Right ventricle myocardium inferior (tissue), 1 donor: ENCODE measurements at regions not wholly inside any gene's neighbourhood (a gene's known extent, or its start where the extent isn't known, plus 50 kb on each side); places are given as distances from the start of the nearest gene placed in this dataset.

Experiments used
- ATAC-seq: fragments of 200-7000 bp; cut with Tn5 transposase; one replicate; pipeline ENCODE4 v1.9.1; 2020; ENCODE audit warnings: mild to moderate bottlenecking, moderate library complexity
- DNase-seq: peaks from one replicate; pipeline ENCODE4 v3.0.0; 2021; ENCODE audit errors: missing footprints
- intact Hi-C: fragments of 100-400 bp; cut with DNase I; formaldehyde crosslinking; loops from one replicate; pipeline ENCODE4 v1.11.0; 2022
- donor health status: DM: no; HTN: yes; CAD: no; lungs with severe emphysema.

DNA sequence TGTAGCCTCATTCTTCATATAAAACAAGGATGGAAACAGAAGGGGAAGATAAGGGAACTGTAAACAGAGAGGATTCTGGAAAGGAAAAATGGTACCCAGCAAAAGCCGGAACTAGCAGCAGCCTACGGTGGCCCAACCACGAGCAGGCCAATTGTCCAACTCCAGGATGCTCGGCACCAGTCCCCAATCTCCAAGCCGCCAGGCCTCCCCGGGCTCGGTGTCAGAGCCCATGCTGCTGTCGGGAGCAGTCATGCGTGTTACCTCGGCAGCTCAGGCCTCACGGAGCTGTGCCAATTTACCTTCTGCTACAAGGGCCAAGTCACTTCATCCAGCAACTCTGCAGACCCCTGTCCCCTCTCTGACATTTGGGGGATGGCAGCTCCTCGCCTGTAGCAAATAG, 130.8 kb downstream of the ZBTB18 start:
- ATAC-seq (no peak), DNase-seq (no peak)
- intact Hi-C loops, result no loop called here

DNA sequence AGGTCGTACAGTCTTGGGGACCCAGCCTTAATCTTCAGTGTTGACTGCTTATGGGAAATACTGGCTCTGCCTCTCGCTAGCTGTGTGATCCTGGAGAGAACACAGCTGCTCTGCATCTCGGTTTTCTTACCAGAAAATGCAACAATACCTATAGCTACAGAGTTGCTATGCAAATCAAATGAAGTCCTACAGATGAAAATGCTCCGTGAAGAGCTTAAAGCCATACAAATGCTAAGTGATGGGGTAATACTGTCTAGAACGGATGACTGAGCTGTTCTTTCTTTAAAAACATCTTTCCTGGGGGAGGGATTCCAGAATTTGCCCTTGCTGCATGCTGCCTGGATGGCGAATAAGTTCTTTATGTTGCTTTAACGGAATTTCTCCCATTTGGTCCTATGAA, 132.0 kb downstream of the ZBTB18 start:
- intact Hi-C loops, result no loop called here
- DNase-seq (no peak), ATAC-seq (no peak)

DNA sequence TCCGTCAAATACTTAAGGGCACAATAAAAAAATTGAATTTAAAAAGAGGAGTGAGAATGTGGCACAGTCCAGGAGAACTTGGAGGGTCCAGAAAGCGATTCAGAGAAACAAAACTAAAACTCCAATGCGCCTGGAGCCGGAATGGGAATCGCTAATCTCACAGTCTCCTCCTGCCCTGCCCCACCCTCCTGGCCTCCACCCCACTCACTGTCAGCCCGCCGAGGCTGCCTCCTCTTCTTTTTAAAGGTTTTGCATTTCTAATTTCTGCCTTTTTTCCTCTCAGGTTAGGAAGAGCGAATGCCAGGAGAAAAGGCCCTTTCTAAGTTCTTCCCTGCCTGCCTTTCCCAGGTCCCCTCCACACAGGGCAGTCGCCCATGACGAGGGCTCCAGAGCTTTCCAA, 135.3 kb downstream of the ZBTB18 start:
- intact Hi-C loops, result no loop called here
- ATAC-seq (no peak), DNase-seq (no peak)

DNA sequence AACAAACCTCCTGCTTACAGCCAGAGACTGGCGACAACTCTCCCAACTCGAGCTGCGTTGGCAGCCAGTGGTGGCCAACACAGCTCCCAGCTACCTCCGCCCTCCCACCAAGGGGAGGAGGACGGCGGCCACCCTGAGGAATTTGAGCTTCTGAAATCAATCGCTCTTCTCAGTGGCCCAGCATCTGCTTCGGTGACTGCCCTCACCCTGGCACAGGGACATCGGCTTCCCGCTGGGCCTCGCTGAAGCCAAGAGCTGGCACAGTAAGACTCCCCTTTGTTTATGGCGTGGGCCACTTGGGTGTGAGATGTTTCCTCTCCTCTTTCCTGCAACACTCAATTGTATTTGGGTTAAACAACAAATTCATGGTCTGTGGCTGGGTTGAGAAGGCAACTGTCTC, 136.2 kb downstream of the ZBTB18 start:
- intact Hi-C loops, result no loop called here
- ATAC-seq (no peak), DNase-seq (no peak)

DNA sequence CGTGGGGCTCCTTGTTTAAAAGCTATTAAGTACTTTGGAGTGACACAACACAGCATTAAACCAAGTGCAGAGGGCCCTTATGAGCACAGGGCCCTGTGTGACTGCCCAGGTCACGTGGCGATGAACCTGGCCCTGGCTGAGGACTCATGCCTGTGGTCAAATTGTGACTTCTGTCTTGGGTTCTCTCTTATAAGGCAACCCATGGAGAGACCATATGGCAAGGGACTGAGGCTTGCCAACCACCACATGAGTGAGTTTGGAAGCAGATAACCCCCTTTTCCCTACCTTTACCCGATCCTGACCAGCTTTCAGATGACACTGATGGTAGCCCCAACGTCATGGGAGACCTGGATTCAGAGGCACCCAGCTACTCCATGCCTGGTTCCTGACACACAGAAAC, 140.5 kb downstream of the ZBTB18 start:
- ATAC-seq (no peak), DNase-seq (no peak)
- intact Hi-C loops, result no loop called here

DNA sequence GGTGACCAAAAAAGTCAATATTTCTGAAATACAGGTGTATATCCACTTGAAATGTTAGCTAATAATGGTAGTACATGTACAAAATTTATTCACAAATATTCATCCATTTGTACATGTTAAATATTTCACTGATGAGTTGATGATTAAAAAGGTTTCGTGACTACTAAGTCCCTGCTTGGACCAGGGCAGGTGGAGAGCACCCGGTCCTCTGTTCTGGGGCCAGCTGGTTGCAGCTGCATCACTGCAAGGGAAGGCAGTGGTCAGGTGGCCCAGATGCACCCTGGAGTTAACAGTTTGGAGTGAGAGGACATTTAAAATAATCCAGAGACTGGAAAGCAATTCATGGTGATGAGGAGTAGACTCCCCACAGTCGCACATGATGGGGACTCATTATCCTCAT, 141.2 kb downstream of the ZBTB18 start:
- intact Hi-C loops, result no loop called here
- DNase-seq (no peak), ATAC-seq (no peak)

DNA sequence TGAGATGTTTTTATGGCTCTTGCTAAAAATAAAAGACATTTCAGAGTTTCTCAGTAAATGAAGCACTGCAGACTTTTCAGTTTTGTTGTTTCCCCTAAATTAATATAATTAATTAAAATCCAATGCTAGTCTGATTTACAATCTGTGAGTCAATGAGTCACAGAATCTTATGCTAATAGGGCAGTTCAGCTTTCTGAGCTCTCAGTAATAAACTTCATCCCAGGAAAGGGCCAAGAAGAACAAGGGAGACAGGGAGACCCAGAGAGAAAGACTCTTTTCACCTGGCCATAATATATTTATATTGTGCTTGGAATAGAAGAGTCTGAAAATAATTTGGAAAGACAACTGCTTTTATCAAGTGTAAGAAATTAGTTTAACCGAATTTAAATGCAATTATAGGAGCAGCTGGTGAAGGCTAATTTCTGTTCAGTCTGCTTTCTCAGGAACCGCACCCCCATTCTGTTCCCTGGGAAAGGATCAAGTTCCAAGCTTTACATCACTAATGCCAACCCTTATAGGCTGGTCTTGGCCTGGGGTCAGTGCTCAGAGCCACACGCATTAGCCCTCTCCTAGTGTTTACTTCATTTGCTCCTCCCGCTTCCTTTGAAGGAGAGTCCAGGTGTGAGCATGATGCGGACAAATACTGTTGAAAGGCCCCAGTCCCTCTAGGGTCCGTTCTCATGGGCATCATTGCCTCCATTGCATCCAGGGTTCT, 145.6 kb downstream of the ZBTB18 start:
- ATAC-seq, result no peak
- intact Hi-C loops, result no loop called here
- DNase-seq, result no peak

DNA sequence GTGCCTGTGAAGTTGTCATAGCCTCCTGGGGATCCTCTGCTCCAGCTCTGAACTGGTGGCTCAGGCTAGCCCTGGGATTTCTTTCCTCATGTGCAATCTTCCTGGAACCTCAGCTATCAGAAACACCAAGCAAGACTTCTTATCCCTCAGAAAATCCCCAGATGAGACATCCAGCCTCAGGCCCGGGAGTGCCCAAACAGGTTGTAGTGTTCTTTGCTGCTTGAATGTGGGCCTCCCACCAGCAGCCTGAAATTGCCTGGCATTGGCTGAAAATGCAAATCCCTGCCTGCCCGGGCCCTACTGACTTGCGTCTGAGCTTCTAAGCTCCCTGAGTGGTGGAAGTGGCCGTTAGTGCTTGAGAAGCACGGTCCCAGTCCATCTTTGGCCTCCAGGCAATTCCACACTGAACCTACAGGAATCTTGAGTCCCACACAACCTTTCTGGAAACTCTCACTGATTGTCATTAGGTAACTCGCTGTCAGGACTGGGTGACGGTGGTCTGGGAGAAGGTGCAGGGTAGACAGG, 146.8 kb downstream of the ZBTB18 start:
- ATAC-seq (no peak), DNase-seq (no peak)
- intact Hi-C loops, result no loop called here

DNA sequence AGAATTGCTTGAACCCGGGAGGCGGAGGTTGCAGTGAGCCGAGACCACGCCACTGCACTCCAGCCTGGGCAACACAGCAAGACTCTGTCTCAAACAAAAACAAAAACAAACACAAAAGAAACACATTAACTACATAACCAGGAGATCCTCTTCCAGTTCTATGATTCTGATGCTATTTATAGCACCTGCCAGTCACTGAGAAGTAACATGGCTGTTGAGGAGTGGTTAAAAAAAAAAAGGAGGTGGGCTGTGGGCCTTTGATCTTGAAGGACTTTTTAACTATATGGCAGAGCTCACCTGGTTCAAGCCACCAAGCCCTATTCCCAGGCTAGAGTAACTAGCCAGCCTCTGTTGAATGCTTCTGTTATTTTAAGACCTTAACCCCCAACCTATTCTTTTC, 148.8 kb downstream of the ZBTB18 start:
- ATAC-seq (no peak), DNase-seq (no peak)
- intact Hi-C loops, result no loop called here

DNA sequence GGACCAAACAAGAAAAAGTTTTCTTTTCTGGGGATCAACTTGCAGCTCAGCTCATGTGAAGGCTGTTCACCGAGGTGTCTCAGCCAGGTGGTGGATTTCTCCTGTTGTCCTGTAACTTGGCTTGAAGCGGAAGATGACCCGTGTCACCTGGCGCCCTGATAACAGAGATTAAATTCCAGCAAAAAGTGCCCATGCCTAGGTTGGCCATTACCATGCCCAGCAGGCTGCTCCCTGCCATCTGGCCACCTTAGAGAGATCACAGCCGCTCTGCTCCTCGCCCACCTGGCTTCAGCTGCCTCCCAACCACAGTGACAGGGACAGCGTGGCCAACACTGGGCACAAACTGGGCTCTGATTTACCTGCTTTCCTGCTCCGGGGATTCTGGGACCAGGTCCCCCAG, 149.5 kb downstream of the ZBTB18 start:
- DNase-seq (no peak), ATAC-seq (no peak)
- intact Hi-C loops, result no loop called here

DNA sequence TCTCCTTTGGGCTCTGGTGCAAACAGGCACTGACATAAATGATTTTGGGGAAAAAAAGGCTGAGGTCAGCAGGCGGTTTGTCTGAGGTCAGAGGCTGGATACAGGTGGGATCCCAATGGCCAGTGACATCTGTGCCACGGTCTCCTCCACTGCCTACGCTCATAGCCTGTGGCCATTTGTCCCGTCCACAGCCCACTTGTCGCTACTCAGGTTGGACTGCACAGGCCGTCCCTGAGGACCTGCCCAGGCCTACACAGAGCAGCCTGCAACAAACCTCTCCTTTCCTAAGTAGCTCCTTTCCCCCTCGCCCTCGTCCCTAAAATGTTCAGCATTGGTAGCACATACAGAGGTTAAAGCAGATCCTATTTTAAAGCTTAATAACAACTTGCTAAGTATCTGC, 150.7 kb downstream of the ZBTB18 start:
- intact Hi-C loops, result no loop called here
- ATAC-seq (no peak), DNase-seq (no peak)

DNA sequence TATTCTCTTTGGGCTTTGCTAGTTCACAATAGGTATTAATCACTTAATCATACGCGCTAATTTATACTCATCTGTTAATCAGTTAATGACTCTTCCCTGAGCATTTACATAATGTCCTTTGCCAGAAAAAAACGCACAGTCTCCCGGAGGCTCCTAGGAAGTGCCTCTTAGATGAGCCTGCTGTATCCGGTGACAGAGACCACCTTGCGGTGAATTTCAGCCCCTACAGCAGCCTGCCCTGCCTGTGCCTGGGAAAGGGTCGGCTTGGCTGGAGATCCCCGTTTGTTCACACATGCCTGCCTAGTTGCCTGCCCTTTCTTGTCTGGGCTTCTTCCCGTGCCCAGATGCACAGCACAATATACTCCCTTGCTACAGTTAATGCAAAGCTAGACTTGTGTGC, 152.9 kb downstream of the ZBTB18 start:
- intact Hi-C loops, result no loop called here
- no peak for ATAC-seq
- DNase-seq, result no peak

DNA sequence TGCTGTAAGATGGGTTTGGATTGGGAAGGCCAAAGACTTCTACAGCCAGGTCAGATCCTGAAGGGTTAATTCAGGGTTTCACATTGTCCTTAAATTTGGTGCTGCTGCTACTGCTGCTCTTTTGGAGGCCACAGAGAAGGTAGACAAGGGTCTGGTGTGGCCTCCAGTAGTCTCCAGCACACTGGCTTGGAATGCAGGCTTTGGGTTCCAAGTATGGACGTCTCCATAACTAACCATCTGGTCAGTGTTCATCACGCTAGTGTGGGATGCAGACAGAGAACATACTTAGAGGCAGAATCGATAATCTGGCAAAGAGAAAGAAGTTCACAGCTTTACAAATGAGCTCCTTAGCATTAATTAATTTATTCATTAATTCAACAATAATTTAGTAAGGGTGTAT, 154.1 kb downstream of the ZBTB18 start:
- intact Hi-C loops, result no loop called here
- ATAC-seq (no peak), DNase-seq (no peak)

DNA sequence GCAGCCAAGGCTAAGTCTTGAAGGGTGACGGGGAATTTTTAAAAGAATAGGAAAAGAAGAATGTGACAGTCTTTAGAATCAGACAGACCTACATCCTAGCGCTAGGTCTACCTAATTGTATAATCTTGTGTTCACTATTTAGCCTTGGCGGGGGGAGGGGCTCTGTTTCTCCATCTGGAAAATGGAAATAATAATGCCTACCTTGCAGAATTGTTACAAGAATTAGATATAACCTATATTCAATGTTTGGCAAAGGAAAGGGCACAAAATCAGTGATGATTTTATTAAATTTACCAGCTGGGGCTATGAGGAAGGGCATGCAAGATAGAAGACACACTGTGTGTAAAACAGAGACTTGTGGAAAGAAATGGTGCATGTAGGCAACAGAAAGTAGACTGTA, 154.8 kb downstream of the ZBTB18 start:
- intact Hi-C loops, result no loop called here
- DNase-seq, result no peak
- no peak for ATAC-seq

DNA sequence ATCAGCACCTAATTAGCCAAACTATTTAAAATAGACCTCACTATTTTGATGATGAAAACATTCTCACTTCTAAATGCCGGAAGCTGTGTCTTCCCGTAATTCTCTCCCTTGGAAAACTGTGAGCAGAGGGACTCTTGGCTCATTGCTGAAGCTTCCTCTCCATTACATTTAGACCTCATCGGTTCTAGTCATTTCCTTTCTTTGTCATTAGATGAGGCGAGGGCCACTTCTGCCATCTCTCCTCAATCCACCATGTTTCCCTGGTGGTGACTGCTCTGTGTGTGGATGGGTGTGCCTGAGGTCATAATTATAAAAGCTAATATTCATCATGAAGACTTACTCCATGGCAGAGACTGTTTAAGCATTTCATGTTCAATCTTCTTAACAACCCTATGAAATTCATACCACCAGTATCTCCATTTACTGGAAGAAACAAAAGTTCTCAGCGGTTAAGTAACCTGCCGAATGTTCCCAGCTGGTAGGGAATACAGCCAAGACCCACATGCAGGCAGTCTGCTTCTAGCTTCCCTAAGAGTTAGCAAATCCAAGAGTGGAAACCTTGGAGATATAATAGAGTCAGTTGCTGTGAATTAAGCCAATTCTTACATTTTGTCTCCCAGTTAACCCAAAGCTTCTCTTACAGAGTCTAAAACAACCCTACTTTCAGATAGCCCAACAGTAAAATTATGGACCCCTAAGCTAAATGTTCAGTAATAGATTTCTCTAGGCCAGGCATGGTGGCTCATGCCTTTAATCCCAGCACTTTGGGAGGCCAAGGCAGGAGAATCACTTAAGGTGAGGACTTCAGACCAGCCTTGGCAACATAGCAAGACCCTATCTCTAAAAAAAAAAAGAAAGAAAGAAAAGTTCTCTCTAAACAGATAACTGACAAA, 156.2 kb downstream of the ZBTB18 start:
- intact Hi-C loops, result no loop called here
- DNase-seq (no peak), ATAC-seq (peak; percentile 67)

DNA sequence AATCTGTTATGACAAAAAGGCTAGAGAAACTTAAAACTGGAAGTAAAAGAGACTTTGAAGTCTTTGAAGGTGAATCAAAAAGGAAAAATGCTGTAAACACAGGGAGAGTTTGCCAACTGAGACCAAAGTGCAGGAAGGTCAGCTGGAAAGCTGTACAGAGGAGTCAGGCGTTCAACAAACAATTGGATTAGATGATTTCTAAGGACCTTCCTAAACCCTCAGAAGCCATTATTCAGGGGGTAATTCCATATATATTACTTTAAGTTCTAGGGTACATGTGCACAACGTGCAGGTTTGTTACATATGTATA, 156.8 kb downstream of the ZBTB18 start:
- intact Hi-C loops, result no loop called here
- DNase-seq (no peak), ATAC-seq (no peak)

DNA sequence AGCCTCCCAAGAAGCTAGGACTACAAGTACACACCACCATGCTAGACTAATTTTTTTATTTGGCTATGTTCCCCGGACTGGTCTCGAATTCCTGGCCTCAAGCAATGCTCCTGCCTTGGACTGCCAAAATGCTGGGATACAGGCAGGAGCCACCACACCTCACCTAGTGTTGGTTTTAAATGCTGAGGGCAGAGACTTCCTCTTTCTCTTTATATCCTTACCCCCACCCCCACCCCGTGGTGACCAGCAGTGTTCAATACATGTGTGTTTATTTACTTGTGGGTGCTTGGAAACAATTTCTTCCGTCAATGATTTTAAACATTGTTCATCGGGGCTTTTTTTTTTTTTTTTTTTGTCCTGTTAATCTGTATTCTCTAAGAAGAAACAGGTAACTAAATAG, 158.9 kb downstream of the ZBTB18 start:
- intact Hi-C loops, result no loop called here
- DNase-seq (no peak), ATAC-seq (no peak)

DNA sequence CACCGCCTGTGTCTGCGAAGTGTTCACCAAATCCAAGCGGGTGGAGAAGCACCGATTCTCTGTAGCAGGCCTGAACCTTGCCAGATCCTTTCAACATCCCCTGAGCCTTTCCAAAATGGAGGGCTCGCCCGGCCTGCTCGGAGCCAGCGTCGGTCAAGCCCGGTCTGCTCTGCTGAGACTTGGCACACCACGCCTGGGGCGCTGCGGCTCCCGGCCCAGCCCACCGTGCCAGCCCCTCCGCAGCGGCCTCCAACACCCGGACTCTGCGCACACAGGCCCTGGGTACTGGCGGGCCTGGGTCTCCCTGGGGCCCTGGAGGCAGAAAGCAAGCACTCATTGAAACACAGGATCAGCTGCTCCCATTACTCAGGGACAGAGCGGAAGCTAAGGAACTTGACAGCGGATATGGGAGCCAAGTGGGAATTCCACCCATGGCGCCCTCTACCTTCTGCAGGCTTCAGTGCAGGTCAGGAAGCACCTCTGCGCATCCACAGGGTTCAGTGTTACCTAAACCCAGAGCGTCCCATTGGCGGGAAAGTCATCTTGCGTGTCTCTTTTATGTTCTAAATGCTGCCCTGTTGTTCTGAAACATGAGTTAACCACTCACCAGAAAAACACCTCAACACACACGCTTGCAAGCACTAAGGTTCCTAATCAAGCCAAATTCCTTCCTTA, 159.9 kb downstream of the ZBTB18 start:
- no peak for DNase-seq
- ATAC-seq, result no peak
- intact Hi-C loops, result no loop called here

DNA sequence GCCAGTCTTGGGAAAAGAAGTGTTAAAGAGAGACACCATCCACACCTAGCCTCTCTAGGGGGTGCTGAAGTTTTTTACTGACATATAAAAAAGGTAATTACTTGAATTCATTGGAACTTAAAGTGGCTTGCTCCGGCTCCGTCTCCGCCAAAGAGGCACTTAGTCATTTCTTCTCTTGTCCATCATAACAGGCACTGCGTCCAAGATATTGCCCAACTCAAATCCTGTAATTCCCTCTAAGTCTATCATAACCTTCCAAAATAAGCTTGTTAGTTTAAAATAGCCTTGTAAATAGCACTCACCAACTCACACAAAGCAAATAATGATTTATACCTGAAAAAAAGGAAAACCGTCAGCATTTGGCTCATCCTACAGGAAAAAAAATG, 160.5 kb downstream of the ZBTB18 start:
- peak; percentile 67 for ATAC-seq
- no peak for DNase-seq

DNA sequence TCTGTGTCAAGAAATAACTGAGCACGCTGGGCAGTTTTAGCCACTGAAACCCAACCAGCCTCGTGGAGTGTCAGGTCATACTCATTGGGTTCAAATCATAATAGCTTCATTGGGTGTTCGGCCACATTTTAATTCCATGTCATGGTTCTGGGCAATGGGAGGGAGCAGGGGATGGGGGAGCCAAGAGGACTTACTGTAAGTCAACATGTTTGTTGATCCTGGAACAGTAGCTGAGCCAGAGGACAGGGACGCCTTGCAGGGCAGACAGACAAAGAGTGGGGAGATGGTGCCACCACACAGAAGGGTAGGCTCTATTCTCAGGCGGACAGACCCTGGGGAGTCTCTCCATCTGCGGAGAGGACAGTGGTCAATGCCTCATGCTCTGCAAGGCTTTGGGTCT, 161.1 kb downstream of the ZBTB18 start:
- ATAC-seq (no peak), DNase-seq (no peak)
- intact Hi-C loops, result no loop called here

More for the DNA sequence above, 160.5 kb downstream of the ZBTB18 start:
- intact Hi-C loops, result no loop called here
